WTC11 (cell line): ENCODE measurements at regions not wholly inside any gene's neighbourhood (a gene's known extent, or its start where the extent isn't known, plus 50 kb on each side); places are given as distances from the start of the nearest gene placed in this dataset.

Experiments
- ATAC-seq: fragments of 200-7000 bp; cut with Tn5 transposase; 2 replicates; pipeline ENCODE4 v1.10.0; 2021; ENCODE audit warnings: mild to moderate bottlenecking, moderate library complexity
- CTCF ChIA-PET: fragments of 300-600 bp; sonication (Branson Sonifier 250); formaldehyde crosslinking; loops from one replicate; lab custom pipeline; 2021; ENCODE audit warnings: antibody characterized with exemption; lab: Charles Lee
- POLR2A ChIA-PET: fragments of 350-600 bp; sonication (Branson Sonifier 250); formaldehyde crosslinking; loops from one replicate; lab custom pipeline; 2021; ENCODE audit warnings: antibody characterized with exemption; lab: Charles Lee
- DNase-seq: peaks from one replicate; pipeline ENCODE4 v3.0.0; 2021; ENCODE audit warnings: low spot score
- H3K27ac Mint-ChIP-seq: 2 replicates; pipeline ENCODE4 v1.8.0; 2021; ENCODE audit warnings: mixed read lengths
- H3K27me3 Mint-ChIP-seq: 2 replicates; pipeline ENCODE4 v1.8.0; 2021; ENCODE audit warnings: low read depth, mild to moderate bottlenecking, moderate library complexity, mixed read lengths
- H3K36me3 Mint-ChIP-seq: 2 replicates; pipeline ENCODE4 v1.8.0; 2021; ENCODE audit warnings: mixed read lengths
- H3K4me1 Mint-ChIP-seq: 2 replicates; pipeline ENCODE4 v1.8.0; 2022; ENCODE audit warnings: mixed read lengths
- H3K4me3 Mint-ChIP-seq: 2 replicates; pipeline ENCODE4 v1.8.0; 2021; ENCODE audit warnings: mild to moderate bottlenecking, moderate library complexity, mixed read lengths
- H3K9me3 Mint-ChIP-seq: 2 replicates; pipeline ENCODE4 v1.8.0; 2021; ENCODE audit warnings: mixed read lengths
- AFF4 ChIP-seq: sonication (generic); formaldehyde crosslinking; IDR thresholded peaks from 2 replicates; pipeline ENCODE4 v1.8.1; 2023; ENCODE audit warnings: mild to moderate bottlenecking, missing genetic modification reagents, borderline replicate concordance
- ATF2 ChIP-seq: sonication (generic); formaldehyde crosslinking; IDR thresholded peaks from 2 replicates; pipeline ENCODE4 v1.8.1; 2022; ENCODE audit warnings: low read depth, missing genetic modification reagents, borderline replicate concordance
- ATF3 ChIP-seq: sonication (generic); formaldehyde crosslinking; conservative IDR thresholded peaks from 2 replicates; pipeline ENCODE4 v1.8.1; 2022; ENCODE audit warnings: mild to moderate bottlenecking, missing genetic modification reagents
- ATF6 ChIP-seq: sonication (generic); formaldehyde crosslinking; IDR thresholded peaks from 2 replicates; pipeline ENCODE4 v1.8.1; 2023; ENCODE audit warnings: mild to moderate bottlenecking, missing genetic modification reagents
- CBFB ChIP-seq: sonication (generic); formaldehyde crosslinking; IDR thresholded peaks from 2 replicates; pipeline ENCODE4 v1.8.1; 2022; ENCODE audit warnings: mild to moderate bottlenecking, low read depth, missing genetic modification reagents
- CDX4 ChIP-seq: fragments of 250-450 bp; sonication (Bioruptor Pico); IDR thresholded peaks from 2 replicates; pipeline ENCODE4 v1.9.0; 2021; ENCODE audit warnings: moderate library complexity, mild to moderate bottlenecking, inconsistent platforms, borderline replicate concordance
- EMX1 ChIP-seq: fragments of 250-450 bp; sonication (Bioruptor Pico); IDR thresholded peaks from 2 replicates; pipeline ENCODE4 v1.8.0; 2021; ENCODE audit warnings: mild to moderate bottlenecking
- FOXP1 ChIP-seq: sonication (generic); formaldehyde crosslinking; IDR thresholded peaks from 2 replicates; pipeline ENCODE4 v1.8.0; 2022; ENCODE audit warnings: missing genetic modification reagents, mild to moderate bottlenecking, moderate library complexity, borderline replicate concordance
- GRHL2 ChIP-seq: fragments of 250-450 bp; sonication (Bioruptor Pico); IDR thresholded peaks from 2 replicates; pipeline ENCODE4 v1.8.0; 2022; ENCODE audit warnings: mild to moderate bottlenecking, moderate library complexity; ENCODE audit not compliant: insufficient replicate concordance, severe bottlenecking
- IRF1 ChIP-seq: sonication (generic); formaldehyde crosslinking; IDR thresholded peaks from 2 replicates; pipeline ENCODE4 v1.8.0; 2023; ENCODE audit warnings: missing genetic modification reagents
- KAT7 ChIP-seq: sonication (generic); formaldehyde crosslinking; IDR thresholded peaks from 2 replicates; pipeline ENCODE4 v1.8.1; 2023; ENCODE audit warnings: missing genetic modification reagents, mild to moderate bottlenecking, borderline replicate concordance
- NFYB ChIP-seq: sonication (generic); formaldehyde crosslinking; conservative IDR thresholded peaks from 2 replicates; pipeline ENCODE4 v1.8.0; 2022; ENCODE audit warnings: low read depth, missing genetic modification reagents
- NR3C1 ChIP-seq: sonication (generic); formaldehyde crosslinking; conservative IDR thresholded peaks from 2 replicates; pipeline ENCODE4 v1.8.1; 2023; ENCODE audit warnings: low read depth, mild to moderate bottlenecking, missing genetic modification reagents
- PRRX2 ChIP-seq: fragments of 250-450 bp; sonication (Bioruptor Pico); IDR thresholded peaks from 2 replicates; pipeline ENCODE4 v1.8.0; 2021; ENCODE audit warnings: mild to moderate bottlenecking
- SMAD4 ChIP-seq: sonication (generic); formaldehyde crosslinking; IDR thresholded peaks from 2 replicates; pipeline ENCODE4 v1.8.0; 2022; ENCODE audit warnings: mild to moderate bottlenecking, missing genetic modification reagents
- TEAD1 ChIP-seq: sonication (generic); formaldehyde crosslinking; IDR thresholded peaks from 2 replicates; pipeline ENCODE4 v1.8.0; 2022; ENCODE audit warnings: mild to moderate bottlenecking, missing genetic modification reagents
- USF2 ChIP-seq: sonication (generic); formaldehyde crosslinking; IDR thresholded peaks from 2 replicates; pipeline ENCODE4 v1.8.1; 2023; ENCODE audit warnings: mild to moderate bottlenecking, missing genetic modification reagents, moderate library complexity
- ZNF219 ChIP-seq: sonication (generic); formaldehyde crosslinking; IDR thresholded peaks from 2 replicates; pipeline ENCODE4 v1.8.0; 2023; ENCODE audit warnings: missing genetic modification reagents, mild to moderate bottlenecking, borderline replicate concordance
- ZNF416 ChIP-seq: fragments of 250-450 bp; sonication (Bioruptor Pico); IDR thresholded peaks from 2 replicates; pipeline ENCODE4 v1.9.0; 2021; ENCODE audit warnings: mild to moderate bottlenecking, inconsistent platforms
- ZSCAN18 ChIP-seq: fragments of 250-450 bp; sonication (Bioruptor Pico); IDR thresholded peaks from 2 replicates; pipeline ENCODE4 v2.1.2; 2022; ENCODE audit warnings: mild to moderate bottlenecking, moderate library complexity

- ChIA-PET CTCF (interaction anchor here (1.6 kb wide), 1 partner anchor 115 kb away, joined by 4 read pairs; no protein-coding TSS in a partner anchor), POLR2A (no interaction called here)
- TF ChIP-seq ZNF416 (CRISPR knock-in tag) (no peak), CBFB (CRISPR knock-in tag) (no peak), IRF1 (CRISPR knock-in tag) (no peak), TEAD1 (no peak), KAT7 (CRISPR knock-in tag) (no peak), ATF2 (CRISPR knock-in tag) (no peak), CDX4 (CRISPR knock-in tag) (no peak), ZNF219 (CRISPR knock-in tag) (no peak), ATF3 (CRISPR knock-in tag) (no peak), AFF4 (CRISPR knock-in tag) (no peak), GRHL2 (no peak), NFYB (CRISPR knock-in tag) (no peak), USF2 (CRISPR knock-in tag) (no peak), EMX1 (CRISPR knock-in tag) (no peak), ZSCAN18 (no peak), FOXP1 (CRISPR knock-in tag) (no peak), ATF6 (CRISPR knock-in tag) (no peak), SMAD4 (CRISPR knock-in tag) (no peak), NR3C1 (CRISPR knock-in tag) (no peak), PRRX2 (CRISPR knock-in tag) (no peak)
- H3K36me3 Mint-ChIP-seq, result 0 out of 2 replicates have a peak, but pooled peaks cover 3% of the 10 kb centered on the region
- H3K9me3 Mint-ChIP-seq, result peaks cover 17% of the 10 kb centered on the region
- ATAC-seq (no peak), DNase-seq (no peak)
- H3K4me3 Mint-ChIP-seq, result no peak overlapping the region
- no peaks in the 10 kb centered on the region for H3K4me1 Mint-ChIP-seq
- no peak overlapping the region for H3K27ac Mint-ChIP-seq
- H3K27me3 Mint-ChIP-seq, result no peaks in the 10 kb centered on the region; the same call in none of the 2 replicates
These were observed 96.4 kb upstream of the KCNJ6 start for GRCh38 chr21:38012672-38013071.
